C4-2B (cell line): ENCODE measurements at regions not wholly inside any gene's neighbourhood (a gene's known extent, or its start where the extent isn't known, plus 50 kb on each side); places are given as distances from the start of the nearest gene placed in this dataset.

Source experiments
- H3K27ac ChIP-seq: fragments of 450-650 bp; 2 replicates; pipeline ENCODE4 v1.5.1; 2017
- ZFX ChIP-seq: fragments of 450-650 bp; IDR thresholded peaks from 2 replicates; pipeline ENCODE4 v1.6.1; 2017
- TF ChIP-seq, protein P1 (sequence below): fragments of 450-650 bp; conservative IDR thresholded peaks from 2 replicates; pipeline ENCODE4 v1.5.1; 2017; ENCODE audit warnings: mild to moderate bottlenecking

DNA sequence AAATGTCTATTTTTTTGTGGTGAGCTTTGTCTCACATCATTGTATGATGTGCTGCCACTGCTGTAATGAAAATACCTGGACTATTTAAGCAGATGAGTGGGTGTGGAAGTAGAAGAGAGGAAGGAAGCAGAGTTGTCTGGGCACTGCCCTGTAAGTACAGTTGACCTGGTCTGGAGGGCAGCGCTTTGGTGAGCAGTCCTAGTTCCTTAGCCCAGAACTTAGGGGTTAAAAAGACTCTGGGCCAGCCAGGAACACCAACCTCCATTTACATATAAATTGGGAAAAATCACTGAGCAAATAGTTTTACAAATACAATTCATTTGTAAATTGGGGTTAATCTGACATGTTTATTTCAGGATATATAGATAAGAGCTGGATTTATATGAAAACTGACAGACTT is 347.1 kb upstream of the FAT1 start:
- H3K27ac ChIP-seq = no peak overlapping the region
- no peak for TF ChIP-seq ZFX
- TF ChIP-seq, protein P1, sequence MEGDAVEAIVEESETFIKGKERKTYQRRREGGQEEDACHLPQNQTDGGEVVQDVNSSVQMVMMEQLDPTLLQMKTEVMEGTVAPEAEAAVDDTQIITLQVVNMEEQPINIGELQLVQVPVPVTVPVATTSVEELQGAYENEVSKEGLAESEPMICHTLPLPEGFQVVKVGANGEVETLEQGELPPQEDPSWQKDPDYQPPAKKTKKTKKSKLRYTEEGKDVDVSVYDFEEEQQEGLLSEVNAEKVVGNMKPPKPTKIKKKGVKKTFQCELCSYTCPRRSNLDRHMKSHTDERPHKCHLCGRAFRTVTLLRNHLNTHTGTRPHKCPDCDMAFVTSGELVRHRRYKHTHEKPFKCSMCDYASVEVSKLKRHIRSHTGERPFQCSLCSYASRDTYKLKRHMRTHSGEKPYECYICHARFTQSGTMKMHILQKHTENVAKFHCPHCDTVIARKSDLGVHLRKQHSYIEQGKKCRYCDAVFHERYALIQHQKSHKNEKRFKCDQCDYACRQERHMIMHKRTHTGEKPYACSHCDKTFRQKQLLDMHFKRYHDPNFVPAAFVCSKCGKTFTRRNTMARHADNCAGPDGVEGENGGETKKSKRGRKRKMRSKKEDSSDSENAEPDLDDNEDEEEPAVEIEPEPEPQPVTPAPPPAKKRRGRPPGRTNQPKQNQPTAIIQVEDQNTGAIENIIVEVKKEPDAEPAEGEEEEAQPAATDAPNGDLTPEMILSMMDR = no peak

DNA sequence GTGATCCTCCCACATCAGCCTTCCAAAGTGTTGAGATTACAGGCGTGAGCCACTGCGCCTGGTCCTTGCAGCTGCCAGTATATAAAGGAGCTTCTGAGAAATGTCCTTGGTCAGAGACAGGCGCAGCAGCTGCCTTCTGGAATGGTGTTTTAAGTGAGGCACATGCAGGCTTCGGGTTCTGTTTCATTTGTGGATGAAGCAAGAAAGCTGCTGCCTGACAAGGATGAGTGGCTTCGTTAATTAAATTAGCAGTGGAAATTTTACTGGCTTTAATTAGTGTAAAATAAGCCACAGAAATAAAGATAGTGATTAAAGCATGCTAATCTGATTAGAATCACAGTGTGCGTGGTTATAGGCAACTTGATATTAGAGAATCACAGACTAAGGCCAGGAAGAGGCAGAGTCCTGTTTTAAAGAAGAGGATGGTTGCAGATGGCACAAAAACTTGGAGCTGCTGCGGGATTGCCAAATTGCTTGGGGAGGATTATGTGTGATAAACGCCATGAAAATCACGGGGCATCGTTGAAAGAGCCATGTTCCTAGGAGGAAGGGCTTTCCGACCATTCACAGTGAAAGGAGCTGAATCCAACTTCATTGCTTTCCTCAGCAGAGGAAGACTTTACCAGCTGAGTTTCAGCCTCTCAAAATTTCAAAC is 348.4 kb upstream of the FAT1 start:
- no peak overlapping the region for H3K27ac ChIP-seq
- TF ChIP-seq, protein P1 = no peak
- TF ChIP-seq ZFX = no peak

DNA sequence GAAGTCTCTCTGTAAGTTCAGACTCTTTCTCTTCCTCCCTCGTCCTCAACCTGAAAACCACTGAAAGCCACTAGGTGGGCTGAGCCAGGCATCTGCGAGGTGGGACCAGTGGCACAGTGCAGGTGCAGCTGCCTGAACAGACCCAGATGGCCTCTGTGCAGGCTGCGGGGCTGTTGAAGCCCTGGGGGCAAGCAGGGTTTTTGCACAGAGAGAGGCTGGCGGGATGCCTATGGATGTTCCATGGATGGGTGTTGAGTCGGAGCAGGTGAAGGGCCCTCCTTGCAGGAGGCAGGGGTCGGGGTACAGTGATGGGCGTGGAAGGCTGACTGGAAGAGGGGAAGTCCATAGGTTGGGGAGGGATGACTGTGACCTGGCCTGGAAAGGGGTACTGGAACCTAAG is 350.2 kb upstream of the FAT1 start:
- TF ChIP-seq, protein P1 = no peak
- TF ChIP-seq ZFX = no peak
- no peak overlapping the region for H3K27ac ChIP-seq

- TF ChIP-seq ZFX = no peak
- TF ChIP-seq, protein P1 = no peak
- no peak overlapping the region for H3K27ac ChIP-seq
Observed at GRCh38 chr4:187075514-187075913, 351.9 kb upstream of the FAT1 start.

DNA sequence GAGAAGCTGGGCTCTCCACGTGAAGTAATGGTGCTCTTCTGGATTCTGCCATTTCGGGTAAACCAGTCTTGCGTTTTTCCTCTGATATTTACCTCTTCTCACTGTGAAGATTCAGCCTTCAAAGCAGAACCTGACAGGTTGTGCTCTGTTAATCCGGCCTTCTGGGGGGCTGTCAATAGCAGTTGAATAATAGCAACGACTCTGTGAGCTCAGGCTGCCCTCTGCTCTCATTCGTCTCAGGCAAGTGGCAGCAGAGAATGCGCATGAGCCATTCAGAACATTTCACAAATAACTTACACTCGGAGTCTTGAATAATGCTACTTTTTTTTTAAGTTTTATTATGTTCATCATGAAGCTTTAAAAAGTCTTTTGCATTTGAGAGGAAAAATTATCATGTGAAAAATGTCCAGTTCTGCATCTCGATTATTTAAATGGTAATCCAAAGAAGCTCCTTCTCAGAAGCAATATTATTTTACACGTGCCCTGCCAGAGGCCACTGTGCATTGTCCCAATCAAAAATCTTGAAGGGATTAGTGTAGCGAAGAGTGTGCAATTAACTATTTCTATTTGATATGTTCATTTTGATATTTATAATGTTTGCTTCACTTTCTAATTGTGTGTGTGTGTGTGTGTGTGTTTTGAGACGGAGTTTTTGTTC is 354.2 kb upstream of the FAT1 start:
- TF ChIP-seq, protein P1 = no peak
- no peak for TF ChIP-seq ZFX
- H3K27ac ChIP-seq = no peak overlapping the region

DNA sequence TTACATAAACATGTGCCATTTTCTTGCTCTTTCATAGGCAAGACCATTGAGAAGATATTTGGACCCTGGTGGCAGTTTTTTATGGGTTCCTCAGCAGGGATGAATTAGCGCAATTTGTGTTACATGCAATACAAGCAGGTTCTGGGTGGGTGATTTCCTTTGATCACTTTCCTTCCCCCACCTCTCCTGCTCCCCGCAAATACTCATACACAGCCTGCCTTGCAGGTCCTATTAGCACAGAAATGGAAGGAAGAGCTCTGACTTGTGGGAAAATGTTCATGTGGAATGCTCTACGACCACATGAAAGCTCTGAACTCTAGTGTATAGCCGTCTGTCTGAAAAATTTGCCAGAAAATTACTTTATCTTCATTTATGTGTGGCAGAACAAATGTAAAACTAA is 361.0 kb upstream of the FAT1 start:
- TF ChIP-seq, protein P1 = no peak
- TF ChIP-seq ZFX = no peak
- no peak overlapping the region for H3K27ac ChIP-seq

DNA sequence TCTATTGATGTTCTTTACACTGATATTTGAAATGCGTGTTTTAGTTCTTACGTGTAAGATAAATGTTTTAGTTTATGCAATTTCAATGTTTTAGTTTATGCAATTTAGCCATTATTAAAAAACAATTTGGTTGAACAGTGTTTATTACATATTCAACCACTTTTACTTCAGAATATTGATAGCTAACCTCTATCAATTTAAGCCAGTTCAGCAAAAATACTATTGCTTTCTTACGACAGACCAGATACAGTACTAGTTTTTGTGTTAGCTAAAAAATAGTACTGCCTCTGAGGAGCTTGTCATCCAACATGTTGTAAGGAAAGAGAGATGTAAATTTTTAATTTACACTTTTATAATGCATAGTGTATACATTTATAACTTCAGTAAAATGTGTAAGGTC is 361.7 kb upstream of the FAT1 start:
- H3K27ac ChIP-seq = no peak overlapping the region
- no peak for TF ChIP-seq ZFX
- TF ChIP-seq, protein P1 = no peak
